Stimulated activated CD8-positive, alpha-beta memory T cell treated with anti-CD3 and anti-CD28 coated beads, Interleukin-4, amount 100 ng/mL, for 24 hours (primary cell): ENCODE measurements at regions not wholly inside any gene's neighbourhood (a gene's known extent, or its start where the extent isn't known, plus 50 kb on each side); places are given as distances from the start of the nearest gene placed in this dataset.
"Not testable (repeated sequence)": the region's sequence is repeated elsewhere in the genome, so short reads cannot be mapped to it uniquely, and the experiment has no call there.

Experiments
- DNase-seq: peaks from one replicate; pipeline ENCODE4 v3.0.0-alpha.2; 2020; ENCODE audit warnings: low read depth

DNA sequence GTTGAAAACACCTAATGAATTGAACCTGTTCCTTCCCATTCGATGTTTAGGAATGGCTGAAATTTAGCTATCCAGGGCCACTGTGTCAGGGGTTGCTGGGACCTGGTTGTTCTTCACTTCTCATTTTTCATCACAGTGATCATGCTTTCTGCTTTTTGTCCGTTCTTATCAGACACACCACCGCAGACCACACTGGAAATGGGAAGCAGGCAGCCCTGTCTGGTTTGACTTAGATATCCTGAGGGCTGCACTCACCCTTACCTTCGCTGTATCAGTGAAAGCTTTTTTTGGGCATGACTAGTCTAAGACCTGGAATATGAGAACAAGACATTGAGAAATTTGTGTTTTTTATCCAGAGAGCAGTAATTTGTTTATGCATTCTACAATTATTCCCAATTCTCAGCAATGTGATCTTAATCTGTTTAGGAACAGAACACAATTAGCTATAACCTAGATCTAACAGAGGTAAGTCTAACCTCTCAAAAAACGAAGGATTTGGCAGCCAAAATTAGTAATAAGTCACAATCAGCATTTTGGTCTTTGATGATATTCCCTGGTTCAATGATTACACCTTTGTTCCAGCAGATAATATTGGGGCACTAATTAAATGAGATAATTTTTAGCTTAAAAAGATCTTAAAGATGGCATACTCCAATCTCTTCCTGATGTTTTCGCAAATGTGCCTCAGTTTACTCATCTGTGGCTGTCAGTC lies 126.0 kb upstream of the GOT2 start:
- DNase-seq: no peak

DNA sequence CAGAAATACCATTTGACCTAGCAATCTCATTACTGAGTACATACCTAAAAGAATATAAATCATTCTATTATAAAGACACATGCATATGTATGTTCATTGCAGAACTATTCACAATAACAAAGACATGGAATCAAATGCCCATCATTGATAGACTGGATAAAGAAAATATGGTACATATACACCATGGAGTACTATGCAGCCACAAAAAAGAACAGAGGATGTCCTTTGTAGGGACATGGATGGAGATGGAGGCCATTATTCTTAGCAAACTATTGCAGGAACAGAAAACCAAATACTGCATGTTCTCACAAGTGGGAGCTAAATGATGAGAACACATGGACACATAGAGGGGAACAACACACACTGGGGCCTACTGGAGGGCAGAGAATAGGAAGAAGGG lies 124.5 kb upstream of the GOT2 start:
- DNase-seq: not testable (repeated sequence)

GRCh38 chr16:58855291-58855863 lies 121.3 kb upstream of the GOT2 start:
- DNase-seq: no peak

DNA sequence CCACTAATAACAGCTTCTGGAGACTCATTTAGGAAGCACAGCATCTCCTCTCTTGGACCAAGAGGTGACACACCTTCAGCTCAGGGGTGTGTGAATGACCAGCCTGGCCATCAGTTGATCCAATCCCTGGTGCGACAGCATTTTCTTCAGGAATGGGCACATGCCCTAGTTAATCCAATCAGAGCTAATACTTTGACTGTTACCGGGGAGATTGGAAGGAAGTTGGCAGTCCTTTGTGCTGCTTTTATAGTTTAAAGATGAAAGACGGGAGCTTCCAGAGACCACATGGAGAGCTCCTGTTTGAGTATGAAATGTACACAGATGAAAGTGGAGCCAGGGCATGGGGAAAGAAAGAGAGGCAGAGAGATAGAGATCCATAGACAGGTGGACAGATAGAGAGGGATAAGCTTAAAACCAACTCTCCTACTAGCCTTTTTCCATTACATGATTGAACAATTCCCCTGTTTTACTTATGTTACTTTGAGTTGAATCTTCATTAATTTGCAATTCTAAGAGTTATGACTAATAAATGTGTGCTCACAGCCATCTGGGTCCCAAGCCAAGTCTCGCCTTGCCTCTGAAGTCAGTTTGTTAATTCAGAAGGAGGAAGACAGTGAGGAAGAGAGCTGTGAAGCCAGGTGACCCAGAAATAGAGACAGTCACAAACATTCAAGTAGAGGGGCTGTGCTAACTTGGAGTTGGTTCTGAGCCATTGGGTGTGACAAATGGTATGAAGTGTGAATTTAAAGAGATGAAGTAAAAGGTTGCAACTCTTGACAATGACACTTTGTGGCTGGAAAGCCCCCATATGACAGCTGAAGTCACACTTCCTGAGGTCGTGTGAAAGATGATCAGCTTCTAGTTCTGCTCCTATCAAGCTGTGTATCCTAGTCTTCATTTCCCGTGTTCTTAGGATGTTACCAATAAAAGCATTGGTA lies 120.0 kb upstream of the GOT2 start:
- no peak for DNase-seq

DNA sequence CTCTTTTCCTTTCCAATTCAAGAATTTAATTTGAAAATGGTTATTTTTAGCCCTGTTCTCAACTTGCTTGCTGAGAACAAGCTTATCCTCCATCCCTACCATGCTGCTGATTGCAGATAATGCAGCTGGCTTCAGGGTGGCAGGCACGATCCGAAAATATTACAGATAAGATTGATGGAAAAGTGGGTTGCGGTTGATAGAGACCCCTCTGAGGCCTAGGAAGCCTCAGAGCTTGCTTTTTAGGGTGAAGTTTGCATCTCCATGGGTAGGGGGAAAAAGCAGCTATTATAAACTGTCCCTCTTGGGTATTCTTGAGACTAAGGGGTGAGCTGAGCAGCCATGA lies 116.5 kb upstream of the GOT2 start:
- DNase-seq: no peak

GRCh38 chr16:58850019-58850677 lies 116.0 kb upstream of the GOT2 start:
- DNase-seq: no peak

DNA sequence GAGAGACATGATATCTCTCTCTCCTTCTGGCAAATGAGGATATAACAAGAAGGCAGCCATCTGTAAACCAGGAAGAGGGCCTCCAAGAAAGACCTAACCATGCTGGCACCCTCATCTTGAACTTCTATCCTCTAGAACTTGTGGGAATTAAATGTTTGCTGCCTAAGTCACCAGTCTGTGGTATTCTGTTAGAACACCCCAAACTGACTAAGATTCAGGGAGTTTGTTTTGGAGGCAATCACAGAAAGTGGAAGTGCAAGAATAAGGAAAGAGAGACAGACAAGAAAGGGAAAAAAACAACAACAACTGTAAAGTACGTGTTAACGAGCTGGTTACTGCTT lies 114.5 kb upstream of the GOT2 start:
- no peak for DNase-seq

DNA sequence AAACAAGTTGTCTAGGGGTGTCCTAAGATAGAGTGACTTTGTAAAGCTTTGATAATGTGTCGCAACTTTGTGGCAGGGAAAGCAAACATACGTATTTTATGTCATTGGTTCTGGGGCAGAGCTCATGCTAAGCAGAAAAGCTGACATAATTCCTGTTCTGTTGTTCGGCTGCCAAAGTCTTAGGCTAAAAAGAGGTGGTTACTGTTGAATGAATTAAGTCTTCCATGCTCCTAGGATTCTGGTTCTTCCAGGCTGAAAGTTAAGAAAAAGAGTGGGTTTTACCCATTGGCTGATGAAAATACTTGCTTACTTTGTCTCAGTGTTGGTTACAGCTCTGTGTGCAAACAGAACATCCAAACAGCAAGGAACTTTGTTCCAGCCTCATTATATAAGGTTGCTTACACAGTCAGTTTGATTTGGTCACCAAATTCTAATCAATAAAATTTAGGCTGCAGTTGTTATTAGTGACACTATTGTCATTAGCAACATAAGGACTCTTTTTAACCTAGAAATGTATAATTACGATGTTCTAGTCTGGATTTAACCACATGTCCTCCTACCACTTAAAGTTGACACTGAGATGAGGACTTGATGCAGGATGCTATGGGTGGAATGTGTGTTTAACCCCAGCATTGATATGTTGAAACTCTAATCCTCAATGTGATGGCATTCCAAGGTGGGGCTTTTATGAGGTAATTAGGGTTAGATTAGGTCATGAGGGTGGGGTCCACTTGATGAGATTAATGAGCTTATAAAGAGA lies 114.0 kb upstream of the GOT2 start:
- no peak for DNase-seq

GRCh38 chr16:58846226-58846625 lies 112.1 kb upstream of the GOT2 start:
- DNase-seq: not testable (repeated sequence)

DNA sequence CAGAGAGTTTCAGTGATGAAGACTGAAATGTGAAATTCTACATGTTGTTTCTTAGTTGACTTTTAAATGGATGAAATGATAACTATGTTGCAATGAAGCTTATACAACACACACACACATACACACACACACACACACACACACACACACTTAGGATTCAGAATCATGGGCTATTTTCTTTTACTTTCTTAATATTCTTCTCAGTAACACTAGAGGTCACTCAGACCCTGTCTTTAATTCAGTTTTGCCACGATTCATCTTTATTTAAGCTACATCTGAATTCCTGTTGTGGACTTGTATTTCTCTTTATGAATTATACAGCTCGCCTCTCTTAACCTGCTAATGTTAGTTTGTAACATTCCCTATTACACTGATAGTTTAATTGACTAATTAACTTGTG lies 109.6 kb upstream of the GOT2 start:
- DNase-seq: no peak

DNA sequence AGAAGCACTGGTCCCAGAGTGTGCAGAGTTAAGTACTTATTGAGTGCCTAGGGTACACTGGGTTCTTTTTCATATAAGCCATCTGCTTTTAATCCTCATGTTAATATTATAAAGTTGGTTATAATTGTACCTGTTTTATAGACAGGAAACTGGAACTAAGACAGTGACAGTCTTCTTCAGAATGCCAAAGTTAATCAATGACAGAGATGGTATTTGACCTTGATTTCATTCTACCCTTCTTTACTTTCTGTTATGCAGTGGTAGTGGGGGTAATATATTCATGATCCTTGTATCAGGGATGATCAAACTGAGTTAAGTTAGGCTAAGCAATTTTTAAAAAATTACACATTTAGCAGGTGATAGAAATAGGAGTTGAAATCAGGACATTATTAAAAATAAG lies 108.6 kb upstream of the GOT2 start:
- no peak for DNase-seq

DNA sequence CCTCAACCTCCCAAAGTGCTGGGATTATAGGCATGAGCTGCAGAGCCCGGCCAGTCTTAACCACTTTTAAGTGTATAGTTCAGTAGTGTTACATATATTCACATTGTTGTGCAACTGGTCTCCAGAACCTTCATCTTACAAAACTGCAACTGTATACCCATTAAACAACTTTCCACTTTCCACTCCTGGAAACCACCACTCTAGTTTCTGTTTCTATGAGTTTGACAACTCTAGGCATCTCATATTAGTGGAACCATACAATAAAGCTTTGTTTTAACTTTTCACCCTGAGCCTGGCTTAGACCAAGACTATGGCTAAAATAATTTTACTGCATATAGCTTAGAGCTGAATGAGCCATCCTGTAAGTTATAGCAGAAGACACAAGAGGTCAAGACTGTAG lies 108.0 kb upstream of the GOT2 start:
- no peak for DNase-seq

DNA sequence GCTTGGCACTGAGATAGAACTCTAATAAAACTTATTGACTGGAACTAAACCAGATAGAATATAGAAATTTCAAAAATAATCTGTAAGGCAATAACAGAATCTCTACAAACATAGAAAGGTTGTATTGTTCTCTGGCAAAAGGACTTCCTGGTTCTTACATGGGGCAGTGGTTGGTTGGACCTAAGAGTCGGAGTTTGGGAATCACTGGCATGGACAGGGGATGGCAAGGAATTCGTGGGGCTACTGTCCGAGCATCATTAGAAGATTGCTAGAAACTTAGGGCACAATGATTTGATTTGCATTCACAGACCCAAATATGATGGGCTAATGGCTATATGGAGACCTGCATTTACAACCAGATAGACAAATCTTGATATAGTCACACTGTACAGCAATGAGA lies 103.8 kb upstream of the GOT2 start:
- DNase-seq: no peak

- no peak for DNase-seq
Observed at GRCh38 chr16:58836427-58836826, 102.3 kb upstream of the GOT2 start.

- no peak for DNase-seq
Observed at GRCh38 chr16:58832386-58832895, 98.3 kb upstream of the GOT2 start.

GRCh38 chr16:58831386-58831785 lies 97.3 kb upstream of the GOT2 start:
- no peak for DNase-seq

GRCh38 chr16:58828901-58829545 lies 94.9 kb upstream of the GOT2 start:
- no peak for DNase-seq

DNA sequence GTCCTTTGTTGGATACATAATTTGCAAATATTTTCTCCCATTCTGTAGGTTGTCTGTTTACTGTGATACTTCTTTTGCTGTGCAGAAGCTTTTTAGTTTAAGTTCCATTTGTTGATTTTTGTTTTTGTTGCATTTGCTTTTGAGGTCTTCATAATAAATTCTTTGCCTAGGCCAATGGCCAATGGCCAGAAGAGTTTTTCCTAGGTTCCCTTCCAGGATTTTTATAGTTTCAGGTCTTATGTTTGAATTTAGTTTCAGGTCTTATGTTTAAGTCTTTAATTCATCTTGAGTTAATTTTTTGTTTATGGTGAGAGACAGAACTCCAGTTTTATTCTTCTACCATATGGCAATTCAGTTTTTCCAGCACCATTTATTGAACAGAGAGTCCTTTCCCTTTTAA lies 90.1 kb upstream of the GOT2 start:
- no peak for DNase-seq

- DNase-seq: no peak
Observed at GRCh38 chr16:58821886-58822285, 87.8 kb upstream of the GOT2 start.

DNA sequence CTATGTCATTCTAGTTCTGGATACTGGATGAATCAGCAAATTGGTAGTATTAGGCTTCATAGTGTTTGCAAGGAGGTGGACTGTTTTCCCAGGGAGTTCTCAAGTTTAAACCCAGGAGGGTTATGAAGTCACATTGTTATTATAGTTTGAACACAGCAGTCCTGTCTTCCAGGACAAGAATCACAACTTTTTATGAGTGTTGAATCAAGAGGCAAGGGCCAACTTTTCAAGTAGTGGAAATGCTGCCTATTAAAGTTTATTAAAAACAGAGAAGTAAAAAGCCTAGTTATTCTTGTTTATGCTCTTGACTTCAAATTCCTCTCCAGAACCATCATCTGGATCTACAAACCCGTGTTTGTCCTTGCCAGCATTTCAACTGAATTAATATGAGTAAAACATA lies 86.3 kb upstream of the GOT2 start:
- DNase-seq: no peak

- no peak for DNase-seq
Observed at GRCh38 chr16:58815181-58815888, 81.2 kb upstream of the GOT2 start.
